Endothelial cell of umbilical vein (primary cell): ENCODE measurements at regions not wholly inside any gene's neighbourhood (a gene's known extent, or its start where the extent isn't known, plus 50 kb on each side); places are given as distances from the start of the nearest gene placed in this dataset.
"Not testable (repeated sequence)": the region's sequence is repeated elsewhere in the genome, so short reads cannot be mapped to it uniquely, and the experiment has no call there.

Experiments
- BruUV-seq: library from RNA; stranded (reverse); fragments of 400-500 nt; replicated peaks from 2 replicates; lab custom pipeline; 2021; lab: Mats Ljungman, UMichigan
- CTCF ChIA-PET: fragments of 300-600, 350-600 bp; sonication (Branson Sonifier 250); formaldehyde crosslinking; loops from one replicate; lab custom pipeline; 2021; ENCODE audit warnings: antibody characterized with exemption, inconsistent platforms; lab: Charles Lee
- POLR2A ChIA-PET: fragments of 300-600, 350-600 bp; sonication (Branson Sonifier 250); formaldehyde crosslinking; loops from one replicate; lab custom pipeline; 2021; ENCODE audit warnings: antibody characterized with exemption, inconsistent platforms; lab: Charles Lee
- DNase-seq: peaks from one replicate; pipeline ENCODE4 v3.0.0-alpha.2; 2011; ENCODE audit warnings: low read depth, low spot score
- FAIRE-seq: peaks from 2 replicates; lab custom pipeline; 2011; peaks lifted over from hg19 to GRCh38; lab: Jason Lieb, UNC
- H2AFZ ChIP-seq: 2 replicates; pipeline ENCODE4 v1.6.0; 2012; ENCODE audit warnings: low read depth, low read length, control low read depth, inconsistent platforms
- H3K27ac ChIP-seq: 2 replicates; pipeline ENCODE4 v1.5.1; 2011; ENCODE audit warnings: low read depth, mild to moderate bottlenecking, control low read depth, low read length, moderate library complexity; ENCODE audit not compliant: insufficient read depth
- H3K27me3 ChIP-seq, 2 experiments: 2 replicates each; pipeline versions ENCODE4 v1.6.0 to v1.6.1; 2011; ENCODE audit warnings: low read length in 2 of 2, mixed read lengths in 1 of 2; ENCODE audit not compliant: control insufficient read depth in 2 of 2, insufficient read depth in 2 of 2
- H3K36me3 ChIP-seq, 2 experiments: 2 replicates in 1 of 2; 3 replicates in 1 of 2; pipeline ENCODE4 v1.5.1; 2011; ENCODE audit warnings: low read length in 2 of 2, mild to moderate bottlenecking in 1 of 2, moderate library complexity in 1 of 2; ENCODE audit not compliant: control insufficient read depth in 2 of 2, insufficient read depth in 2 of 2; ENCODE audit errors: extremely low read depth in 1 of 2
- H3K4me1 ChIP-seq: 3 replicates; pipeline ENCODE4 v1.5.1; 2011; ENCODE audit warnings: mild to moderate bottlenecking, low read length; ENCODE audit not compliant: control insufficient read depth, insufficient read depth; ENCODE audit errors: extremely low read depth
- H3K4me2 ChIP-seq: 2 replicates; pipeline ENCODE4 v1.6.1; 2011; ENCODE audit warnings: low read length, control low read depth, mixed read lengths; ENCODE audit not compliant: insufficient read depth
- H3K4me3 ChIP-seq, 3 experiments: fragments of 200-600 bp in 1 of 3; sonication (generic), shearing (Covaris generic) in 1 of 3; replicated peaks in 1 of 3; 2 replicates each; pipeline ENCODE4 v1.5.1; 2011 to 2016; ENCODE audit warnings: control low read depth in 3 of 3, low read length in 3 of 3, mild to moderate bottlenecking in 2 of 3, inconsistent platforms in 1 of 3, low read depth in 1 of 3, moderate library complexity in 1 of 3; ENCODE audit not compliant: insufficient read depth in 1 of 3
- H3K79me2 ChIP-seq: 2 replicates; pipeline ENCODE4 v1.6.0; 2012; ENCODE audit warnings: low read length, inconsistent platforms; ENCODE audit not compliant: control insufficient read depth, insufficient read depth
- H3K9ac ChIP-seq: replicated peaks from 2 replicates; pipeline ENCODE3; 2011; ENCODE audit warnings: low read length, control low read depth; ENCODE audit not compliant: insufficient read depth; ENCODE audit errors: extremely low read depth
- H3K9me1 ChIP-seq: replicated peaks from 3 replicates; pipeline ENCODE4 v1.6.0; 2011; ENCODE audit warnings: mild to moderate bottlenecking, low read length; ENCODE audit not compliant: control insufficient read depth, insufficient read depth; ENCODE audit errors: extremely low read depth
- H3K9me3 ChIP-seq: replicated peaks from 2 replicates; pipeline ENCODE4 v1.5.1; 2012; ENCODE audit warnings: low read length, inconsistent platforms; ENCODE audit not compliant: control insufficient read depth, insufficient read depth
- H4K20me1 ChIP-seq: replicated peaks from 2 replicates; pipeline ENCODE3; 2011; ENCODE audit warnings: mild to moderate bottlenecking, low read length; ENCODE audit not compliant: control insufficient read depth, insufficient read depth; ENCODE audit errors: extremely low read depth
- dilution Hi-C: fragments of 300-500 bp; cut with MboI; formaldehyde crosslinking; loops from one replicate; pipeline ENCODE4 v1.15.0; 2019; ENCODE audit warnings: low sequenced_read_pairs; ENCODE audit not compliant: extremely low pct_ligation_motif_present
- intact Hi-C: fragments of 100-400 bp; cut with micrococcal nuclease; formaldehyde crosslinking; loops from one replicate; pipeline ENCODE4 v1.10.0; 2022

DNA sequence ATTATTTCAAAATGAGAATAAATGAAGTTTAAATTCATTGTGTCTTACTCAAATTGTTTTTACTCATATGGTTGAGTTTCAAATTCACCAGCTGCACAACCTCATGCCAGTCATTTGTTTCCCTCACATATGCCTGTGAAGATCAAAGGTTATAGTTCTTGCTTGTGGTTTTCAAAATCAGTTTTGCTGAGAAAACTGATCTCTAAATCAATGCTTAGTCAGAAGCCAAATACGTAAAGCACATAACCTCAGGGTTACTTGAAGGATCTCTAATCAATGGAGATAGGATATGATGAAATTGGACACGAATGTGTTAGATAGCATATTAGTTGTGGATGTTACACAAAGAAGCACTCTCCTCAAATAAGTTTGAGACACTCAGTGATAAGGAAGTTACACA lies 400.7 kb downstream of the CHL1 start:
- H3K9me3 ChIP-seq, H3K4me2 ChIP-seq, intact Hi-C loops, H3K9ac ChIP-seq, POLR2A ChIA-PET, H3K9me1 ChIP-seq, H4K20me1 ChIP-seq, dilution Hi-C loops, CTCF ChIA-PET, H3K27ac ChIP-seq, H3K4me3 ChIP-seq, H2AFZ ChIP-seq, H3K4me1 ChIP-seq, FAIRE-seq, DNase-seq, H3K79me2 ChIP-seq, H3K27me3 ChIP-seq, H3K36me3 ChIP-seq, BruUV-seq: not testable (repeated sequence)

DNA sequence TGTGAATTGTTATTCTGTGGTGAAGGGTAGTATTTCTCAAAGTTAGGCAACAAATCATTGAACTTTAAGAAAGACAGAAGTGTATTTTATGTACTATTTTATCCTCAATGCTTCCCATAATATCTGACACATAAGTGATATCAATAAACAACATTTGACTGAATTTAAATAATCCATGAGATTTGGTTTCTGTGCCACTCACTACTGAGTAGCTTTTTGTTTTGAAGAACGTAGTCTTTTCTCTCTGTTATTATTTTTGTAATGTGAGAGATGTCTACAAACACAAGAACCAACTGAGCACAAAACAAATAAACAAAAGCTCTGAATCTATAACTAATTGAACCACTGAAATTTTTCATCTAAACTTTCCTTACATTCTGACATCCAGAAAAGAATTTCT lies 401.2 kb downstream of the CHL1 start:
- H4K20me1 ChIP-seq, H3K9me3 ChIP-seq, H3K36me3 ChIP-seq, H3K27ac ChIP-seq, CTCF ChIA-PET, H3K79me2 ChIP-seq, H3K4me3 ChIP-seq, FAIRE-seq, H2AFZ ChIP-seq, H3K9me1 ChIP-seq, BruUV-seq, dilution Hi-C loops, H3K4me2 ChIP-seq, DNase-seq, POLR2A ChIA-PET, H3K9ac ChIP-seq, intact Hi-C loops, H3K4me1 ChIP-seq, H3K27me3 ChIP-seq: not testable (repeated sequence)

DNA sequence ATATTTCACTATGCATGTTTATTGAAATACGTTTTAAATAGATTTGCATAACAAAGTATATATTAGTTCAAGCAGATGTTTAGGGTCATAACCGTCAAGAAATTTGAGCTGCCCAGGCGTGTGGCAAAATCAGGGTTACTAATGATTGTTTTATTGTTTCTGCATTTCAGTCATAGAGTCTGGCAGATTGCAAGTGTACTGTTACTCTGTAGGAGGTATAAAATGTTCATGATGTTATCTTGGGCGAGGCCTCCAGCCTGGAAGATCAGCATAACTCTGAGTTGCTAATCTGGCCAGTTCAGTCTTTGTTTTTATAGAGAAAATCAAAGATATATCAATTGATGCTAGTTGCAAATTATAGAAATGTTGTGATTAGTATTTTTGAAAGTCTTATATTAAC lies 410.9 kb downstream of the CHL1 start:
- H3K36me3 ChIP-seq, H3K27ac ChIP-seq, BruUV-seq, H3K4me1 ChIP-seq, H3K4me3 ChIP-seq, CTCF ChIA-PET, DNase-seq, FAIRE-seq, H2AFZ ChIP-seq, H3K9me3 ChIP-seq, H3K9ac ChIP-seq, POLR2A ChIA-PET, H4K20me1 ChIP-seq, H3K27me3 ChIP-seq, H3K9me1 ChIP-seq, H3K4me2 ChIP-seq, H3K79me2 ChIP-seq, dilution Hi-C loops, intact Hi-C loops: not testable (repeated sequence)
